ENCODE measurements at regions not wholly inside any gene's neighbourhood (a gene's known extent, or its start where the extent isn't known, plus 50 kb on each side); places are given as distances from the start of the nearest gene placed in this dataset.
"Not testable (repeated sequence)": the region's sequence is repeated elsewhere in the genome, so short reads cannot be mapped to it uniquely, and the experiment has no call there.

DNA sequence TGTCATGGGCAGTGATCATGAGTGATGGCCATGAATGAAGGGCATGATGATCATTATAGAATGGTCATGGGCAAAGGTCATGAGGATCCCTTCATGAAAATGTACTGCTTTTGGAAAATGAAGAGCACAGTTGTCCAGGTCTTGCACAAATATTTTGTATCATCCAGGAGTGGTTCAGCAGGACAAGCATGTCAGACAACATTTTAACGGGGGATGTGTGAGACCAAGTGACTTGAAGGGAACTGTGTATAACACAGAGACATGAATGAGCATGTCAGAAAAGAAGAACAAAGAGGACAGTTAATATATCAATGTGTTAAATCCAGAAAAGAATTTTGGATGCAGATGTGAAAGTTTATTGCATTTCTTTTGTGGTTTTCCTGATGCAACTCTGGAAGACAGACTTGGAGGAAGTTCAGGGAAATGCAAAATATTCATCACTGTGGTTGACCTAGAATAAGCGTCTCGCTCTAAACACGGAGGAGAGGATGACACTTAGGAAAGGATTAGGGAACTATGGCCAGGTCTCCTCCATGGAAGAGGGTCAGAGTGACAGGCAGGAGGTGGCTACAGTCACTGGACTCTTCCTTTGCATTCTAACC, 116.1 kb upstream of the IRX4 start:
- peaks cover 10% of the 10 kb centered on the region for H3K27me3 ChIP-seq (replicated peaks; ENCODE audit: control insufficient read depth, insufficient read depth, low read length)
- H3K4me3 ChIP-seq (ENCODE audit: low read length) = no peak overlapping the region
- H3K9ac ChIP-seq (ENCODE audit: low read length) = no peak overlapping the region
- peaks cover 11% of the 10 kb centered on the region for H3K4me1 ChIP-seq (ENCODE audit: control insufficient read depth, insufficient read depth, low read length)
- H3K36me3 ChIP-seq (ENCODE audit: control insufficient read depth, insufficient read depth, low read length, severe bottlenecking) = no peaks in the 10 kb centered on the region
- DNase-seq (ENCODE audit: low read depth) = no peak
- H3K9me3 ChIP-seq (ENCODE audit: control insufficient read depth, low read length) = peaks cover 3% of the 10 kb centered on the region

DNA sequence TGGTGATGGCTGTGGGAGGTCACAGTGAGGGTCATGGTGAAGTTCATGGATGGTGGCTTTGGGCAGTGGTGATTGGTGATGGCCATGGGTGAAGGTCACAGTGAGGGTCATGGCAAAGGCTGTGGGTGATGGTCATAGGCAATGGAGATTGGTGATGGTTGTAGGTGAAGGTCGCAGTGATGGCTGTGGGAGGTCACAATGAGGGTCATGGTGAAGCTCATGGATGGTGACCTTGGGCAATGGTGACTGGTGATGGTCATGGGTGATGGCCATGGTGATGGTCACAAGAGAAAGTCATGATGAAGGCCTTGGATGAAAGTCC, 115.6 kb upstream of the IRX4 start:
- no peaks in the 10 kb centered on the region for H3K36me3 ChIP-seq (ENCODE audit: control insufficient read depth, insufficient read depth, low read length, severe bottlenecking)
- H3K9me3 ChIP-seq (ENCODE audit: control insufficient read depth, low read length) = peaks cover 3% of the 10 kb centered on the region
- H3K27me3 ChIP-seq (replicated peaks; ENCODE audit: control insufficient read depth, insufficient read depth, low read length) = peaks cover 9% of the 10 kb centered on the region
- no peak overlapping the region for H3K9ac ChIP-seq (ENCODE audit: low read length)
- no peak overlapping the region for H3K4me3 ChIP-seq (ENCODE audit: low read length)
- no peak for DNase-seq (ENCODE audit: low read depth)
- peaks cover 11% of the 10 kb centered on the region for H3K4me1 ChIP-seq (ENCODE audit: control insufficient read depth, insufficient read depth, low read length)

DNA sequence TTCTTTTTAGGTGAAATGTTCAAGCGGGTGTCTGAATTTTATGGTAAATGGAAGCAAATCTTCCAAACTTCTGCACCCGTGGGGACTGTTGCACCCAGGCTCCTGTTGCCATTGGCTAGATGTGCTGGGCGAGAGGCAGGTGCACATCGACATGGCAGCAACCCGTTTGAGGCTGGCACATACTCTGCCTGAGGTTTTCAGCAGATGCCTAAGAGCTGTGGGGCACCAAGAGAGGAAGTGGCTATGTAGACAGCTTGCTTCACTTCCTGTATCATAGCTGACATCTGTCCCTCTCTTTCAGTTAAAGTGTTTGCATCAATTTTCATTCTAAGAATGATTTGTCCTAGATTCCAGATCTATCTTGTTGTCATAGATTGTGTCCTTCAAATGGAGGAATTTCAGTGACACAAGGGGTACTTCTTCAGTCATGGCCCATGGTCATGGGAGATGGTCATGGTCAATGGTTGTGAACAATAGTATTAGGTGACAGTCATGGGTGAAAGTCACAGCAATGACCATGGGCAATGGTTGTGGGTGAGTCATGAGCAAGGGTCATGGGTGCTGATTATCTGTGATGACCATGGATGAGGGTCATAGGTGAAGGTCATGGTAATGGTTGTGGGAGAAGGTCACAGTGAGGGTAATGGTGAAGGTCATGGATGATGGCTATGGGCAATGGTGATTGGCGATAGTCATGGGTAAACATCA, 115.1 kb upstream of the IRX4 start:
- H3K27me3 ChIP-seq (replicated peaks; ENCODE audit: control insufficient read depth, insufficient read depth, low read length) = peaks cover 4% of the 10 kb centered on the region
- no peak for DNase-seq (ENCODE audit: low read depth)
- H3K4me1 ChIP-seq (ENCODE audit: control insufficient read depth, insufficient read depth, low read length) = peaks cover 11% of the 10 kb centered on the region
- H3K9me3 ChIP-seq (ENCODE audit: control insufficient read depth, low read length) = peaks cover 6% of the 10 kb centered on the region
- H3K4me3 ChIP-seq (ENCODE audit: low read length) = no peak overlapping the region
- H3K36me3 ChIP-seq (ENCODE audit: control insufficient read depth, insufficient read depth, low read length, severe bottlenecking) = no peaks in the 10 kb centered on the region
- no peak overlapping the region for H3K9ac ChIP-seq (ENCODE audit: low read length)

DNA sequence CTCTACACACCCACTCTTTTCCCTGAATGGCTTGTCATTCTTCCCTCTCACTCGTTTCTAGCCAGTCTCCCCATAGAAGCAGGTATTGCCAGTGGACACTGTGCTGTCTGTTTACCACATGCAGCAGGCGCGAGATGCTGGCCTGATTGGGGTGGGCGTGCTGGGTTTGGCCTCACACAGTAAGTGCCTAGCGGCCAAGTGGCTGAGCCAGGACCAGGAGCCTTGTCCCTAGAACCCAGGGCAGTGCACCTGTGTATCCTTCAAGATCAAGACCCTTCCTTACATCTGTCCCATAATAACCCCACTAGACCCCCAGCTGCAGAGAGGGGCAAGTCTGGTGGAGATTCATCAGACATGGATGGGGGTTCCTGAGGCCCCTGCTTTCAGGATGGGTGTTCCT, 112.8 kb upstream of the IRX4 start:
- H3K9ac ChIP-seq (ENCODE audit: low read length) = no peak overlapping the region
- H3K27me3 ChIP-seq (replicated peaks; ENCODE audit: control insufficient read depth, insufficient read depth, low read length) = no peaks in the 10 kb centered on the region
- DNase-seq (ENCODE audit: low read depth) = no peak
- H3K9me3 ChIP-seq (ENCODE audit: control insufficient read depth, low read length) = peaks cover 14% of the 10 kb centered on the region
- H3K4me1 ChIP-seq (ENCODE audit: control insufficient read depth, insufficient read depth, low read length) = peaks cover 11% of the 10 kb centered on the region
- no peak overlapping the region for H3K4me3 ChIP-seq (ENCODE audit: low read length)
- H3K36me3 ChIP-seq (ENCODE audit: control insufficient read depth, insufficient read depth, low read length, severe bottlenecking) = no peaks in the 10 kb centered on the region

DNA sequence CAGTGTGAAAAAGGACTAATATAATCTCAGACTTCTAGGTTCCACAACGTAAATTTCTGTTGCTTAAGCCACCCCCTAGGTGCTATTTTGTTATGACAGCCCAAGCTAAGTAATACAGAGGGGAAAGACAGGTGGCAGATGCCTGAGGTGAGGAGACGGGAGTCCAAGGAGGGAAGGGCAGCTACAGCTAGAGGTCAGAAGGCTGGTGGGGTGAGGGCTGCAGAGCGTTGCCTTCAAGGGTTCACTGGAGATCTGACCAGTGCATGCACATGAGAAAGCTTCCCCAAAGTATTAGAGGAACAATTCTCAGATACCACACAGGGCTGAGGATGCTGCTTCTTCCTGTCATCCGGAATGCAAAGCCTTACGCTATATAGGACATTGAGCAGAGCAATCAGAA, 104.7 kb upstream of the IRX4 start:
- Histone ChIP-seq H3K4me3 (ENCODE audit: low read length) (no peak overlapping the region), H3K9ac (ENCODE audit: low read length) (no peak overlapping the region), H3K36me3 (ENCODE audit: control insufficient read depth, insufficient read depth, low read length, severe bottlenecking) (no peaks in the 10 kb centered on the region), H3K27me3 (replicated peaks; ENCODE audit: control insufficient read depth, insufficient read depth, low read length) (no peaks in the 10 kb centered on the region), H3K9me3 (ENCODE audit: control insufficient read depth, low read length) (peaks cover 15% of the 10 kb centered on the region), H3K4me1 (ENCODE audit: control insufficient read depth, insufficient read depth, low read length) (no peaks in the 10 kb centered on the region)
- no peak for DNase-seq (ENCODE audit: low read depth)

DNA sequence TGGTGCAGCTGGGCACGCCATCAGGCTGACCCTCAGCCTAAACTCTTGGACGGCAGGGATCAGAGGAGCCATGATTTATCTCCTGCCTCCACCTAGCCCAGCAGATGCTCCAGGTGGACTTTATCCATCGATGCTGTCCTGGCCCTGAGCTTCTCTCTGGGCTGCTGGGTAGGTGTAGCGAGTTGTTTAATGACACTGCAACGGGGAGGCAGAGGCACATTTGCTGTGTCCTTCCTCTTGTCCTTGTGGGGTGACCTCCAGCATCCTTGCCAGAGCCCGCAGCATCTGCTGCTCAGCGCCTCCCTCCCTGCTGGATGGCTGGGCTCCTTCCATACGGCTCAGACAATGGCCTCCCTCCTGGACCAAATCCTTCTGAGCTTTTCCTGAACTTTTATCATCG, 103.1 kb upstream of the IRX4 start:
- no peak overlapping the region for H3K4me3 ChIP-seq (ENCODE audit: low read length)
- H3K9me3 ChIP-seq (ENCODE audit: control insufficient read depth, low read length) = peaks cover 12% of the 10 kb centered on the region
- no peaks in the 10 kb centered on the region for H3K4me1 ChIP-seq (ENCODE audit: control insufficient read depth, insufficient read depth, low read length)
- no peak overlapping the region for H3K9ac ChIP-seq (ENCODE audit: low read length)
- no peaks in the 10 kb centered on the region for H3K27me3 ChIP-seq (replicated peaks; ENCODE audit: control insufficient read depth, insufficient read depth, low read length)
- DNase-seq (ENCODE audit: low read depth) = no peak
- no peaks in the 10 kb centered on the region for H3K36me3 ChIP-seq (ENCODE audit: control insufficient read depth, insufficient read depth, low read length, severe bottlenecking)

DNA sequence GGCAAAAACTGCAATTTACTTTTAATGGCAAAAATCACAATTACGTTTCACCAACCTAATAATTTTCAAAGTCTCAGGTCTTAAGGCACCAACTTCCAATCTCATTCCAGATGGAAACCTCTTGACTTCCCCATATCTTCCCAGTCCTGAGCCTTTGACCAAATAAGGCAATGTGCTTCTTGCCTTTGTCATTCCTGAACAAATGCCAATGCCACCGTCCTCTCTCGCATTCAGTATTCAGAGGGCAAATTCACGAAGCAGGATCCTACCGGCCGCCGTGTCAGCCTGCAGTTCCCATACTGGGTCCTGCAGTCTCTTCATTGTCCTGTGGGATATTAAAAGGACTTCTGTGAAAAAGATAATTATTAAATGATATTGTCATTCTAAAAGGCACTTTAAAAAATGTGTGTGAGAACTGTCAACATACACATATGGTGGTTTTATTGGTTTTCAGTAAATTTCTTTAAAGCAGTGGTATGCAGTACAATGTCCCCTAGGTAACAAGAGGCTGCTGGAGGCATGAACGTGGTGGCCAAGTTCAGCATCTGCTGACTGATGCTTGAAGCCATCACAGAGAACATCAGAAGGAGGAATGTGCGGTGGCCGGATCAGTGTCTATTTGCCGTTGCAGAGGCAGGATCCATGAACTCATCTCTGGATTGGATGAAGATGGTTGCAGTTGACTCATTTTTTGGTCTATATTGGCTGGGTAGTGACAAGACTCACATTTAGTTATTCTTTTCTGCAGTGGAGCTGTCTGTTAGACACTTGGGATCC, 101.4 kb upstream of the IRX4 start:
- Histone ChIP-seq H3K9ac (ENCODE audit: low read length) (no peak overlapping the region), H3K4me1 (ENCODE audit: control insufficient read depth, insufficient read depth, low read length) (no peaks in the 10 kb centered on the region), H3K4me3 (ENCODE audit: low read length) (no peak overlapping the region), H3K27me3 (replicated peaks; ENCODE audit: control insufficient read depth, insufficient read depth, low read length) (no peaks in the 10 kb centered on the region), H3K36me3 (ENCODE audit: control insufficient read depth, insufficient read depth, low read length, severe bottlenecking) (no peaks in the 10 kb centered on the region), H3K9me3 (ENCODE audit: control insufficient read depth, low read length) (no peaks in the 10 kb centered on the region)
- no peak for DNase-seq (ENCODE audit: low read depth)

DNA sequence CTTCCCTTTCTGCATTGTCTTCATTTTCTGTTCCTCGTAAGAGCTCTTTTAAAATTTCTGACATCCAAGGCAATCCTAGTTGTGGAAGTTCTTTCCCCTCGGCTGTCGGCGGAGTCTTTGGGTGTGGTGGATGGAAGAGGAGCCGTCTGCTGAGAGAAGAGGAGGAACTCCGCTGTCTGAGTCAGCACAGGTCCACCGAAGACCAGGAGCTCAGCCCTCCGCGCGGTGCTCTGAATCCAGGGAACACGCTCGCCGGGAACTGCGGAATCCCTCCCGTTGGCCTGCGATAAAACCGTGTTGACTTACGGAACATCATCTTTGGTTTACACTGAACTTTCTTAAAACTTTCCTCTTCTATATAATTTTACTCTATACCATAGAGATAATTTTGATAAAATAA, 100.7 kb upstream of the IRX4 start:
- Histone ChIP-seq H3K4me1 (ENCODE audit: control insufficient read depth, insufficient read depth, low read length) (no peaks in the 10 kb centered on the region), H3K4me3 (ENCODE audit: low read length) (no peak overlapping the region), H3K27me3 (replicated peaks; ENCODE audit: control insufficient read depth, insufficient read depth, low read length) (no peaks in the 10 kb centered on the region), H3K9ac (ENCODE audit: low read length) (no peak overlapping the region), H3K36me3 (ENCODE audit: control insufficient read depth, insufficient read depth, low read length, severe bottlenecking) (no peaks in the 10 kb centered on the region), H3K9me3 (ENCODE audit: control insufficient read depth, low read length) (no peaks in the 10 kb centered on the region)
- no peak for DNase-seq (ENCODE audit: low read depth)

DNA sequence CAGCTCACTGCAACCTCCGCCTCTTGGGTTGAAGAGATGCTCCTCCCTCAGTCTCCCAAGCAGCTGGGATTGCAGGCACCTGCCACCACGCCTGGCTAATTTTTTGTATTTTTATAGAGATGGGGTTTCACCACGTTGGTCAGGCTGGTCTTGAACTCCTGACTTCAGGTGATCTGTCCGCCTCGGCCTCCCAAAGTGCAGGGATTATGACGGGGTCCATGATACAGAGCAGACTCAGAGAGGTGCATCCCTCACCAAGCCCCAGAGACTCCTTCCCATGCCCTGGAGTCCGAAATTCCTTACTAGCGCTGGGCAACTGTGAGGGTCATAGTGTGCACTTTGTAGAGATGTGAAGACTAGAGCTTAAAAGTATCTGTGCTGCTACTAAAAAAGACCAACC, 99.8 kb upstream of the IRX4 start:
- H3K27me3 ChIP-seq (replicated peaks; ENCODE audit: control insufficient read depth, insufficient read depth, low read length); H3K9ac ChIP-seq (ENCODE audit: low read length); DNase-seq (ENCODE audit: low read depth); H3K4me3 ChIP-seq (ENCODE audit: low read length); H3K36me3 ChIP-seq (ENCODE audit: control insufficient read depth, insufficient read depth, low read length, severe bottlenecking); H3K9me3 ChIP-seq (ENCODE audit: control insufficient read depth, low read length); H3K4me1 ChIP-seq (ENCODE audit: control insufficient read depth, insufficient read depth, low read length): not testable (repeated sequence)

DNA sequence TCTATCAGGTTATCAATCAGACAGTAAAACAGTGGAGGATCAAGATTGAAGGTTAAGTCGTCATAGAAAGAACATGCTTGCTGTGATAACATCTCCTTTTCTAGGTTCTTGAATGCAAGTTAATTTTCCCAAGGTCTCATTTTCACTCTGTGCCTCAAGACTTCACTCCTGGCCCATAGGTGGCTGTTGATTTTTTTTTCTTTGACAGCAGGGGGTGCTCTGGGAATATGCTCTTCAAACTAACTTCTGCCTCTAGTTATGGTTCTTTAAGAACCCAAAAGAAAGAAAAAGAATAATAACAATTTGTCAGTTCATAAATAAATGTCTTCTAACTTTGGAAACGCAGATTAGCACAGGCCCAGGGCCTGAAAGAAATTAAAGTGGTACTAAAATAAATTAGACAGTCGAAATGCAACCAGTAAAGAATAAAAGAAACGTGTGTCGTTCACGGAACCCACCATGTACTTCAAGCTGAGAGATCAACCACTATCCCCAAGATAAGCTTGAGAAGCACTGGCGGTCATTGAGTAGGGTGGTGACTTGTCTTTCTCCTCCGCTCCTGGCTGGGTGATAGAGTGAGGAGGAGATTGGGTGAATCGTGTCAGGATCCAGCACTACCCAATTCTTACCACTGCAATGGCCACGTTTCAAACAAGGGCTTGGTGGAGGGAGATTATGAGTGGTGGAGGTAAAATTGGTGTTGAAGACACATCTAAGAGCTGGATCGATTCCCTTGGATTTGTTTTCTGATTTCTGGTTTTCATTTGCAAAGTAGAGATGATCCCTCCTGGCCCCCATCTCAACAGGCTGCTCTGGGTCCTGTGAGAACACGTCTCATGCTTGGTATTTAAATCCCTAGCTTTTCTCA, 93.4 kb upstream of the IRX4 start:
- peak overlapping the region; percentile 38 for H3K9ac ChIP-seq (ENCODE audit: low read length)
- peaks cover 26% of the 10 kb centered on the region for H3K27me3 ChIP-seq (replicated peaks; ENCODE audit: control insufficient read depth, insufficient read depth, low read length)
- no peaks in the 10 kb centered on the region for H3K36me3 ChIP-seq (ENCODE audit: control insufficient read depth, insufficient read depth, low read length, severe bottlenecking)
- peaks cover 5% of the 10 kb centered on the region for H3K4me1 ChIP-seq (ENCODE audit: control insufficient read depth, insufficient read depth, low read length)
- H3K4me3 ChIP-seq (ENCODE audit: low read length) = no peak overlapping the region
- DNase-seq (ENCODE audit: low read depth) = no peak
- H3K9me3 ChIP-seq (ENCODE audit: control insufficient read depth, low read length) = no peaks in the 10 kb centered on the region

DNA sequence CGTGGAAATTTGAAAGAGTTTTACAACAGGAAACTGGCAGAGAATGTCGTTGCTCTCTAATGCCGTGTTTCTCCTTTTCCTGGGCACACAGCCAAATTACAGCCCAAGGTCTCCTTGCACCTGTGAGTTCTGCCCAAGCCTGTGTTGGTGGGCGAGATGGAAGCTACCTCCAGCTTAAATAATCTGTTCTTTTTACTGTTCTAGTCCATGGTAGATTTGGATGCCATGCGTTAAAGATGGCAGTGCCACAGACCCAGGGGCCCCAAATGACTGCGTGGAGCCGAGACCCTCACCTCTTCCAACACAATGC, 92.6 kb upstream of the IRX4 start:
- Histone ChIP-seq H3K9me3 (ENCODE audit: control insufficient read depth, low read length) (no peaks in the 10 kb centered on the region), H3K27me3 (replicated peaks; ENCODE audit: control insufficient read depth, insufficient read depth, low read length) (peaks cover 26% of the 10 kb centered on the region), H3K4me3 (ENCODE audit: low read length) (no peak overlapping the region), H3K4me1 (ENCODE audit: control insufficient read depth, insufficient read depth, low read length) (peaks cover 5% of the 10 kb centered on the region), H3K36me3 (ENCODE audit: control insufficient read depth, insufficient read depth, low read length, severe bottlenecking) (no peaks in the 10 kb centered on the region), H3K9ac (ENCODE audit: low read length) (no peak overlapping the region)
- no peak for DNase-seq (ENCODE audit: low read depth)

All from adipocyte (in vitro differentiated cells).